ENCODE measurements at regions not wholly inside any gene's neighbourhood (a gene's known extent, or its start where the extent isn't known, plus 50 kb on each side); places are given as distances from the start of the nearest gene placed in this dataset.

DNA sequence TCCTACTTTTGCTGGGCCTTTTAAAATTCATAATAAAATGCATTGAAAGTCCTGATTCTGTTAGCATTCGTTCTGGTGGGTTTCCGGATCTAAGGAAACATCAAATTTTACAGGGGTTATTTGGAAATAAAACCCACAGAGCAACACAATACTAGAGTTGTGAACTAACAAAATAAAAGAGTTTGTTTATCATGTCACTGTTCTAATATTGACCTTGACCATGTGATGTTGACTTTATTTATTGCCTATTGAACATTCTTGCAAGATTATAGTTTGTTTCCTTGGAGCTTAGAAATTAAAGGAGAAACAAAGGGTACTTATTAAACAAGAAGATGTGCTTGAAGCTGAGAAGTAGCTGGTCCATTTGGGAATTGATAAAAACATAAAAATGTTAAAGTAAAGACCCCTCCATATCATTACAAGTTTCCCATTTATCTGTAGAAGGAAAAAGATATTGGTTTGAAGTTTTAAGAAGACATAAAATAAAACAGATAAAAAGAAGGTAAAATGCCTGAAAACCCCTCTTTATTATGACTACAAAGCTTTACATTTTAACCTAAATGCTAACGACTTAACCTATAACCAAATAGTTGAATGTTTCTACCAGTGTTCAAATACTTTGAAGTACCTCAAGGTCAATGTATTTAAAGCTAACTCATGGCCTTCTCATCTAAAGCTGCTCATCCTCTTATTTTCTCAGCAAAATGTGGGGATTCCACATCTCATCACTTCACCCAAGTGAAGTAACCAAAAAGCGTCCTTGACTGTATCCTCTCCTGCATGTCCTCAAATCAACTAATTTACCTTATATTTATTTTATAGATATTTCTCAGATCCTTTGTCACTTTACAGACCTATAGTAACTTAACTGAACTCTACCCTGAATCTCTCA is 179.6 kb downstream of the GASK1B start:
- Histone ChIP-seq H3K9me3 (ENCODE audit: control insufficient read depth, insufficient read depth, low read length) (no peaks in the 10 kb centered on the region), H3K4me3 (ENCODE audit: low read length) (no peak overlapping the region), H3K27me3 (ENCODE audit: control insufficient read depth, low read length) (no peaks in the 10 kb centered on the region; the same call in 1 of the 2 replicates), H3F3A (ENCODE audit: control insufficient read depth, insufficient read depth) (no peaks in the 10 kb centered on the region), H3K27ac (ENCODE audit: low read depth, low read length) (no peak overlapping the region), H3K79me2 (ENCODE audit: control insufficient read depth, low read length) (no peaks in the 10 kb centered on the region), H3K9me2 (replicated peaks; ENCODE audit: control insufficient read depth, low read length) (no peaks in the 10 kb centered on the region), H3K4me1 (ENCODE audit: control insufficient read depth, low read length) (peaks cover 4% of the 10 kb centered on the region; the same call in 1 of the 2 replicates), H4K20me1 (ENCODE audit: control insufficient read depth, insufficient read depth, low read depth, low read length) (no peaks in the 10 kb centered on the region), H3K4me2 (ENCODE audit: low read length) (no peak overlapping the region), H3K36me3 (ENCODE audit: control insufficient read depth, low read length) (no peaks in the 10 kb centered on the region)
- TF ChIP-seq, protein P1, sequence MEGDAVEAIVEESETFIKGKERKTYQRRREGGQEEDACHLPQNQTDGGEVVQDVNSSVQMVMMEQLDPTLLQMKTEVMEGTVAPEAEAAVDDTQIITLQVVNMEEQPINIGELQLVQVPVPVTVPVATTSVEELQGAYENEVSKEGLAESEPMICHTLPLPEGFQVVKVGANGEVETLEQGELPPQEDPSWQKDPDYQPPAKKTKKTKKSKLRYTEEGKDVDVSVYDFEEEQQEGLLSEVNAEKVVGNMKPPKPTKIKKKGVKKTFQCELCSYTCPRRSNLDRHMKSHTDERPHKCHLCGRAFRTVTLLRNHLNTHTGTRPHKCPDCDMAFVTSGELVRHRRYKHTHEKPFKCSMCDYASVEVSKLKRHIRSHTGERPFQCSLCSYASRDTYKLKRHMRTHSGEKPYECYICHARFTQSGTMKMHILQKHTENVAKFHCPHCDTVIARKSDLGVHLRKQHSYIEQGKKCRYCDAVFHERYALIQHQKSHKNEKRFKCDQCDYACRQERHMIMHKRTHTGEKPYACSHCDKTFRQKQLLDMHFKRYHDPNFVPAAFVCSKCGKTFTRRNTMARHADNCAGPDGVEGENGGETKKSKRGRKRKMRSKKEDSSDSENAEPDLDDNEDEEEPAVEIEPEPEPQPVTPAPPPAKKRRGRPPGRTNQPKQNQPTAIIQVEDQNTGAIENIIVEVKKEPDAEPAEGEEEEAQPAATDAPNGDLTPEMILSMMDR (IDR thresholded peaks at IDR 0.05; ENCODE audit: low read depth, low read length, poor library complexity, severe bottlenecking) = no peak
- no peak for TF ChIP-seq EZH2phosphoT487 (IDR thresholded peaks at IDR 0.05; ENCODE audit: borderline replicate concordance, low read length)

DNA sequence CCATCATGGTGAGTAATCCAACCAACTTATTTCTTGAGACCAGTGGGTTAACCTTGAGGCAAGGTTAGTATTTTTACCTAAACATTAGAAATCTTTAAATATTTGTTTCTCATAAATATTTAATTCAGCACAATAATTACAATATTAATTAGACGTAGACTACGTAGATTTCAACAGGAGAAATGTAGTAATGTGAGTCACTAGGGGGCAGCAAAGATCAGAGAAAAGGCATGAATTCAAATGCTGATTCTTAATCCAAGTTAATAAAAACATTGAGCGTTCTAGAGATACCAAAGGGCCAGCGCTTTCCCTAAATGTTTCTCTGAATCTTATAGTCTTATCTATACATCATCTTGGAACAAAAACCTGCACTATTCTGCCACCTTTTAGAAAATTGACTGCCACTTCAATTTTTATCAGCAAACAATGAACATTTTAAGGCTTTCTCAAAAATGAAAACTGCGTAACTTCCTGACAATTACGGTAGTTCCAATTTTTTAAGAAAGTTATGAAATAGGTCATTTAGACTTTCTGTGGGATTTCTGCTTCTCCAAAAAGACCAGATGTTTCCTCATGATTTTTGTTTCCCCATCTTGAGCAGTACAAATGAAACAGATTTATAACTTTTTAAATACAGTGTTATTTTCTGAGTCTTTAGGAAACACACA is 180.7 kb downstream of the GASK1B start:
- TF ChIP-seq, protein P1 (IDR thresholded peaks at IDR 0.05; ENCODE audit: low read depth, low read length, poor library complexity, severe bottlenecking) = peak; percentile 57
- TF ChIP-seq EZH2phosphoT487 (IDR thresholded peaks at IDR 0.05; ENCODE audit: borderline replicate concordance, low read length) = no peak
- H3K4me1 ChIP-seq (ENCODE audit: control insufficient read depth, low read length) = peaks cover 4% of the 10 kb centered on the region; the same call in 1 of the 2 replicates
- H3K4me2 ChIP-seq (ENCODE audit: low read length) = peak overlapping the region; percentile 45
- no peaks in the 10 kb centered on the region for H3K79me2 ChIP-seq (ENCODE audit: control insufficient read depth, low read length)
- H3F3A ChIP-seq (ENCODE audit: control insufficient read depth, insufficient read depth) = no peaks in the 10 kb centered on the region
- no peaks in the 10 kb centered on the region for H4K20me1 ChIP-seq (ENCODE audit: control insufficient read depth, insufficient read depth, low read depth, low read length)
- no peaks in the 10 kb centered on the region for H3K9me3 ChIP-seq (ENCODE audit: control insufficient read depth, insufficient read depth, low read length)
- H3K9me2 ChIP-seq (replicated peaks; ENCODE audit: control insufficient read depth, low read length) = no peaks in the 10 kb centered on the region
- H3K27ac ChIP-seq (ENCODE audit: low read depth, low read length) = no peak overlapping the region
- no peaks in the 10 kb centered on the region; the same call in 1 of the 2 replicates for H3K27me3 ChIP-seq (ENCODE audit: control insufficient read depth, low read length)
- no peaks in the 10 kb centered on the region for H3K36me3 ChIP-seq (ENCODE audit: control insufficient read depth, low read length)
- peak overlapping the region; percentile 37 for H3K4me3 ChIP-seq (ENCODE audit: low read length)

DNA sequence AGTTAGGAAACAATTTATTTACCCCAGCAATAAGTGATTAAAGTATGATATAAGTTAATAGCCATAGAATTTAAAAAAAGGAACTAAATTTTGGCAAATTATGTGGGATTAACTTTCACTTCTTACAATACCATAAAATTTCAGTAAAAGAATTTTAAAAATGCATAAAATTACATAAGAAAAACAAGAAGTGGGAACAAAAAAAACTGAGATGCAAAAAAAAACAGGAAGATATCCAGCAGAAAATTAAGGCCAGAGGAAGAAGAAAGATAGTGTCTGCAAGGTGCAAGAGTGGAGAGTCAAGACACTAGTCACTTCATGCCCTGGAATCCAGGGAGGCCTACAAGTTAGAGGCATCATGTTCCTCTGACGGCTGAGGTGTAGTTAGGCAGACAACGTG is 184.2 kb downstream of the GASK1B start:
- no peak for TF ChIP-seq EZH2phosphoT487 (IDR thresholded peaks at IDR 0.05; ENCODE audit: borderline replicate concordance, low read length)
- TF ChIP-seq, protein P1 (IDR thresholded peaks at IDR 0.05; ENCODE audit: low read depth, low read length, poor library complexity, severe bottlenecking) = no peak
- H3K4me2 ChIP-seq (ENCODE audit: low read length) = no peak overlapping the region
- H3F3A ChIP-seq (ENCODE audit: control insufficient read depth, insufficient read depth) = no peaks in the 10 kb centered on the region
- peaks cover 4% of the 10 kb centered on the region; the same call in 1 of the 2 replicates for H3K4me1 ChIP-seq (ENCODE audit: control insufficient read depth, low read length)
- no peak overlapping the region for H3K27ac ChIP-seq (ENCODE audit: low read depth, low read length)
- H3K9me3 ChIP-seq (ENCODE audit: control insufficient read depth, insufficient read depth, low read length) = no peaks in the 10 kb centered on the region
- no peaks in the 10 kb centered on the region for H3K79me2 ChIP-seq (ENCODE audit: control insufficient read depth, low read length)
- no peak overlapping the region for H3K4me3 ChIP-seq (ENCODE audit: low read length)
- no peaks in the 10 kb centered on the region for H4K20me1 ChIP-seq (ENCODE audit: control insufficient read depth, insufficient read depth, low read depth, low read length)
- no peaks in the 10 kb centered on the region for H3K36me3 ChIP-seq (ENCODE audit: control insufficient read depth, low read length)
- H3K27me3 ChIP-seq (ENCODE audit: control insufficient read depth, low read length) = no peaks in the 10 kb centered on the region; the same call in 1 of the 2 replicates
- no peaks in the 10 kb centered on the region for H3K9me2 ChIP-seq (replicated peaks; ENCODE audit: control insufficient read depth, low read length)

All from DOHH2 (cell line).